CD4-positive, alpha-beta T cell treated with Interleukin-21 for 1 hour (primary cell): ENCODE measurements at regions not wholly inside any gene's neighbourhood (a gene's known extent, or its start where the extent isn't known, plus 50 kb on each side); places are given as distances from the start of the nearest gene placed in this dataset.
"Not testable (repeated sequence)": the region's sequence is repeated elsewhere in the genome, so short reads cannot be mapped to it uniquely, and the experiment has no call there.

ENCODE experiments used
- DNase-seq: peaks from one replicate; pipeline ENCODE4 v3.0.0-alpha.2; 2020

DNA sequence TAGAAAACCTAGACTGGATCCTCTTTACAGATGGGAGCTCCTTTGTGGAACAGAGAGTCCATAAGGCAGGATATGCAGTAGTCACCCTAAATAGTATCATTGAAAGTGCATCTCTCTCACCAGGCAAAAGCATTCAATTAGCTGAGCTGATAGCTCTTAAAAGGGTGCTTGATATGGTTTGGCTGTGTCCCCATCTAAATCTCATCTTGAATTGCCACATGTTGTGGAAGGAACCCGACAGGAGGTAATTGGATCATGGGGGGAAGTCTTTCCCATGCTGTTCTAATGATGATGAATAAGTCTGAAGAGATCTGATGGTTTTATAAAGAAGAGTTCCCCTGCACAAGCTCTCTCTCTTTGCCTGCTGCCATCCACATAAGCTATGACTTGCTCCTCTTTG is 96.2 kb upstream of the RMP24 start:
- DNase-seq, result no peak

DNA sequence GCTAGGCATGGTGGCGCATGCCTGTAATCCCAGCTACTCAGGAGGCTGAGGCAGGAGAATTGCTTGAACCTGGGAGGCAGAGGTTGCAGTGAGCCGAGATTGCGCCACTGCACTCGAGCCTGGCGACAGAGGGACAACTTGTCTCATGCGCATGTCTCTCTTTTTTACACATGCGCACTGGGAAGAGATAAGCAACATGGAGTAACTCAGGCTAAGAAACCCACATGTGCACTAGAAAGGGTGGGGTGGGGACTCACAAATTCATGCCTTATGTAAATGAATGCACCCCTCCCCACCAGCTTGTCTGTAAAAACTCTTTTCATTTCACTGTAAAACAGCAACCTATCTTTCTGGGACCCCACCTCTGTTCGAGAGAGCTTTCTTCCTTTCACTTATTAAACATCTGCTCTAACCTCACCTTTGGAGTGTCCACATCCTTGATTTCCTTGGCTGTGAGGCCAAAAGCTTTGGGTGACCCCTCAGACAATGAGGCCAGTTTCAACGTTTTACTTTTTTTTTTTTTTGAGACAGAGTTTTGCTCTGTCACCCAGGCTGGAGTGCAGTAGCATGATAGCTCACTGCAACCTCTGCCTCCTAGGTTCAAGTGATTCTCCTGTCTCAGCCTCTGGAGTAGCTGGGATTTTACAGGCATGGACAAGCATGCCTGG is 91.6 kb upstream of the RMP24 start:
- no peak for DNase-seq

GRCh38 chr18:35888329-35888728 is 84.2 kb upstream of the RMP24 start:
- no peak for DNase-seq

DNA sequence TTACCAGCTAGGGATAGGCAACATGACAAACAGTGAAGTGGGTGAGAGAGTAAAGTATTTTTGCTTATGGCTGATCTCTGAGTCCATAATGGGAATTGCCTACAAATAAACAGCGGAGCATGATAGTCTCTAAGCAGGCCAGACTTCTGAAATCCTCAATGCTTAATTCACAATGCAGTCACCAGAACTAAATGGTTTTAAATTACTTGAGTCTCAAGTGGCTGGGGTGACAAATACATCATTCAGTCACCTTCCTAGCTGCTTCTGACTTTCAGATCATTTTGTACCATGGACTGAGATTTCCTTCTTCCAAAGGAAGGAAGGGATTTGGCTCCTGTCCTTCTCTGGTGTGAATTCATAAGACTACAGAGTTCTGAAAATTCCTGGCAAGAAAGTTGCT is 82.8 kb upstream of the RMP24 start:
- DNase-seq, result no peak

DNA sequence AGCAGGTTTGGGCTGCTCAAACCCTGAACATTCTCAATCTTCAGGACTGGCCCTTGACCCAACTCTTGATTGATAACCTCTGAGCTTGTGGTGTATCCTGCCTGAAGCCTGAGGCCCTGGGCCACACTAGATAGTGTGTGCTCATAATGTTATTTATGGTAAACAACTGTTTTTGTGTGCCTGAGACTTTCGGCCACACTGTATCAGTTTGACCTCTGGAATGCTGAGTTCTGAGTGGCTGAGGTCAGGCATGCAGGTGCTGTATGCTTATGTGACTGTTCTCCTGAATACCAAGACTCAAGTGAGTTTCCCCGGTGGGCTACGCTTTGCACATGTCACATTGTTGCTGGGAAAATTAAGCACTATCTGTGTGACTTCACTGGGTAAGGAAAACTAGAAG is 82.2 kb upstream of the RMP24 start:
- DNase-seq, result no peak

- no peak for DNase-seq
Measured at GRCh38 chr18:35892118-35892517, 80.4 kb upstream of the RMP24 start.

- not testable (repeated sequence) for DNase-seq
Measured at GRCh38 chr18:35897481-35897880, 75.0 kb upstream of the RMP24 start.

- no peak for DNase-seq
Measured at GRCh38 chr18:35904389-35905037, 68.0 kb upstream of the RMP24 start.

- DNase-seq, result no peak
Measured at GRCh38 chr18:35905436-35905835, 67.0 kb upstream of the RMP24 start.

- not testable (repeated sequence) for DNase-seq
Measured at GRCh38 chr18:35906291-35906690, 66.2 kb upstream of the RMP24 start.

GRCh38 chr18:35910327-35910726 is 62.2 kb upstream of the RMP24 start:
- no peak for DNase-seq

DNA sequence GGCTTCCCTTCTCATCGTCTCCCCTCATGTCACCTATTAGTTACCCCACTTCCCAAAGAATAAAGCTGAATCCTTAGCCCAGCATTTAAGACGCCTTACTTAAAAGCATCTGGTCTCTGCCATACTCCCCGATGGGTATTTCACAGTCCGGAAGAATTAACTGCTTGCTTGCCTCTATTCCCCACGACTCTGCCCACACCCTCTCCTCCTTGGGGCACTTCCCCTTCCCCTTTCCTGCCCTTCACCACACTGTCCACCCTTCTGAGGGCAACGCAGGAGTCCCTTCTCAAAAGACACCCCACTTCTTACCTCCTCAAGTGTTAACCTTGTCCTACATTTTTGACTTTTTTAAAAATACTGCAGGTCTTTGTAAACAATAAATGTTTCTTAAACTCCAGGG is 60.1 kb upstream of the RMP24 start:
- no peak for DNase-seq

- no peak for DNase-seq
Measured at GRCh38 chr18:35915056-35915455, 57.4 kb upstream of the RMP24 start.

GRCh38 chr18:35917043-35917442 is 55.4 kb upstream of the RMP24 start:
- DNase-seq, result no peak

GRCh38 chr18:35918564-35918963 is 53.9 kb upstream of the RMP24 start:
- no peak for DNase-seq

GRCh38 chr18:35919179-35919578 is 53.3 kb upstream of the RMP24 start:
- no peak for DNase-seq

- no peak for DNase-seq
Measured at GRCh38 chr18:35920623-35921022, 51.9 kb upstream of the RMP24 start.
